PC-9 (cell line): ENCODE measurements at regions not wholly inside any gene's neighbourhood (a gene's known extent, or its start where the extent isn't known, plus 50 kb on each side); places are given as distances from the start of the nearest gene placed in this dataset.

Experiments
- BruUV-seq: library from RNA; stranded (reverse); fragments of 400-500 nt; replicated peaks from 2 replicates; lab custom pipeline; 2021; lab: Mats Ljungman, UMichigan
- CTCF ChIA-PET: fragments of 300-600 bp; sonication (Branson Sonifier 250); formaldehyde crosslinking; loops from one replicate; lab custom pipeline; 2022; ENCODE audit warnings: antibody characterized with exemption; lab: Charles Lee
- POLR2A ChIA-PET: fragments of 300-600 bp; sonication (Branson Sonifier 250); formaldehyde crosslinking; loops from one replicate; lab custom pipeline; 2022; ENCODE audit warnings: antibody characterized with exemption; ENCODE audit not compliant: unreplicated experiment; lab: Charles Lee
- DNase-seq, 2 experiments: peaks; one replicate each; pipeline versions ENCODE4 v3.0.0 to v3.0.0-alpha.2; 2015 to 2022; ENCODE audit warnings: mixed read lengths in 1 of 2
- H2AFZ ChIP-seq: fragments of 200-600 bp; sonication (generic); 2 replicates; pipeline ENCODE4 v1.8.1; 2017; ENCODE audit warnings: antibody characterized with exemption
- H3F3A ChIP-seq: fragments of 200-600 bp; sonication (generic); 2 replicates; pipeline ENCODE4 v1.8.1; 2017; ENCODE audit warnings: antibody characterized with exemption, mild to moderate bottlenecking, low read depth; ENCODE audit not compliant: insufficient read depth
- H3K27ac ChIP-seq: fragments of 200-600 bp; sonication (generic); 2 replicates; pipeline ENCODE4 v1.6.1; 2016; ENCODE audit warnings: mixed run types
- H3K27me3 ChIP-seq: fragments of 200-600 bp; sonication (generic); 2 replicates; pipeline ENCODE4 v1.6.1; 2016; ENCODE audit warnings: low read depth, mixed run types; ENCODE audit not compliant: insufficient read depth
- H3K36me3 ChIP-seq: fragments of 200-600 bp; sonication (generic); 2 replicates; pipeline ENCODE4 v1.6.1; 2016; ENCODE audit warnings: low read depth, mixed run types
- H3K4me1 ChIP-seq: fragments of 200-600 bp; sonication (generic); replicated peaks from 2 replicates; pipeline ENCODE4 v1.6.1; 2016; ENCODE audit warnings: mixed run types; ENCODE audit not compliant: insufficient read depth
- H3K4me2 ChIP-seq: fragments of 200-600 bp; sonication (generic); 2 replicates; pipeline ENCODE4 v1.6.1; 2017; ENCODE audit warnings: mixed run types
- H3K4me3 ChIP-seq: fragments of 200-600 bp; sonication (generic); 2 replicates; pipeline ENCODE4 v1.6.1; 2016; ENCODE audit warnings: mixed run types
- H3K79me2 ChIP-seq: fragments of 200-600 bp; sonication (generic); 2 replicates; pipeline ENCODE4 v1.6.1; 2017; ENCODE audit warnings: low read depth, mixed run types
- H3K9me2 ChIP-seq: fragments of 200-600 bp; sonication (generic); 2 replicates; pipeline ENCODE4 v1.8.1; 2017; ENCODE audit warnings: mild to moderate bottlenecking; ENCODE audit not compliant: insufficient read depth
- H3K9me3 ChIP-seq: fragments of 200-600 bp; sonication (generic); 2 replicates; pipeline ENCODE4 v1.8.1; 2016; ENCODE audit warnings: low read depth; ENCODE audit not compliant: insufficient read depth
- H4K20me1 ChIP-seq: fragments of 200-600 bp; sonication (generic); 2 replicates; pipeline ENCODE4 v1.8.1; 2017; ENCODE audit not compliant: insufficient read depth
- CTCF ChIP-seq: fragments of 200-600 bp; sonication (generic); conservative IDR thresholded peaks from 2 replicates; pipeline ENCODE4 v1.6.1; 2017; ENCODE audit warnings: mixed run types, antibody characterized with exemption, mild to moderate bottlenecking, moderate library complexity
- EZH2 ChIP-seq: fragments of 200-600 bp; sonication (generic); IDR thresholded peaks from 2 replicates; pipeline ENCODE4 v1.8.0; 2017; ENCODE audit warnings: antibody characterized with exemption, low read depth
- intact Hi-C: fragments of 100-400 bp; cut with micrococcal nuclease; formaldehyde crosslinking; loops from one replicate; pipeline ENCODE4 v1.10.0; 2022; ENCODE audit not compliant: unreplicated experiment

DNA sequence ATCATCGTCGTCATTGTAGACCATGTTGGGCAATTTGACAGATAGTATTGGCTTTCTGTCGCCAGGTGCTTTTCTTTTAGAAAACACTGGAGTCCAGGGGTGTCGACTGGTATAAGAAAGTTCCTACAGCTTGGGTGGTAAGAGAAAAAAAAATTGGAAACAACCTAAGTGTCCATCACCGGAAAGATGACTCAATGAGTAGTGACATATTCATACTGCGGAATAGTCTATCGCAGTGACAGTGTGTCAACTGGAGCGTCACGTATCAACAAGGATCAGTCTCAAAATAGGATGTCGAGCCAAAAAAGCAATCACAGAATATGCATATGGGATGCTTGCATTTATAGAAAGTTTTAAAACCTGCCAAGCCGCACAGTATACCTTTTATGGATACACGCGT, 157.6 kb downstream of the MN1 start:
- DNase-seq: no peak
- Histone ChIP-seq H3K9me3 (no peaks in the 10 kb centered on the region), H3K27me3 (no peaks in the 10 kb centered on the region), H3K79me2 (no peaks in the 10 kb centered on the region), H3K4me1 (no peaks in the 10 kb centered on the region), H3K9me2 (no peaks in the 10 kb centered on the region), H3K36me3 (no peaks in the 10 kb centered on the region), H4K20me1 (no peaks in the 10 kb centered on the region), H3K27ac (no peak overlapping the region), H3F3A (no peaks in the 10 kb centered on the region), H3K4me3 (no peak overlapping the region), H3K4me2 (no peak overlapping the region), H2AFZ (no peak overlapping the region)
- BruUV-seq: no TSS peak
- intact Hi-C loops: no loop called here
- ChIA-PET POLR2A (no interaction called here), CTCF (no interaction called here)
- TF ChIP-seq EZH2: no peak
- TF ChIP-seq CTCF: no peak

DNA sequence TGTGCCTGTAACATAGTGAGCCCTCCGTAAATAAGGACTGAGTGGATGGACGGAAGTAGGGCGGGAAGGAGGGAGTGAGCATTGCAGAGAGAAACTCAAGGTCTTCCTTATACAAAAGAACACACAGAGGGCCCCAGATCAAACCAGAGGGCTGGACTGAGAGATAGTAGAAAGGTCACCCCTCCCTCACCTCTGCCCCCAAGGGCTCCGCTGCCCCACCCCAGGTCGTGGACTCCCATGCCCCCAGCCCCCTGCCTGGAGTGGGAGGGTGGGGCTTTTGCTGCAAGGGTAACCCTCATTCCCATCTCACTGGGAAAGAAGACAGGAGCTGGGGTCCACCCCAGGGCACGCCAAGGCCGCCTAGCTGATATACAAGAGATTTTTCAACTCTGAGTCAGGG, 157.0 kb downstream of the MN1 start:
- Histone ChIP-seq H3K9me3 (no peaks in the 10 kb centered on the region), H3K27me3 (no peaks in the 10 kb centered on the region), H3F3A (no peaks in the 10 kb centered on the region), H3K79me2 (no peaks in the 10 kb centered on the region), H3K4me2 (no peak overlapping the region), H3K27ac (no peak overlapping the region), H3K9me2 (no peaks in the 10 kb centered on the region), H4K20me1 (no peaks in the 10 kb centered on the region), H3K4me3 (no peak overlapping the region), H2AFZ (no peak overlapping the region), H3K4me1 (no peaks in the 10 kb centered on the region), H3K36me3 (no peaks in the 10 kb centered on the region)
- no peak for DNase-seq
- intact Hi-C loops: no loop called here
- ChIA-PET CTCF (no interaction called here), POLR2A (no interaction called here)
- TF ChIP-seq EZH2 (no peak), CTCF (no peak)
- no TSS peak for BruUV-seq

DNA sequence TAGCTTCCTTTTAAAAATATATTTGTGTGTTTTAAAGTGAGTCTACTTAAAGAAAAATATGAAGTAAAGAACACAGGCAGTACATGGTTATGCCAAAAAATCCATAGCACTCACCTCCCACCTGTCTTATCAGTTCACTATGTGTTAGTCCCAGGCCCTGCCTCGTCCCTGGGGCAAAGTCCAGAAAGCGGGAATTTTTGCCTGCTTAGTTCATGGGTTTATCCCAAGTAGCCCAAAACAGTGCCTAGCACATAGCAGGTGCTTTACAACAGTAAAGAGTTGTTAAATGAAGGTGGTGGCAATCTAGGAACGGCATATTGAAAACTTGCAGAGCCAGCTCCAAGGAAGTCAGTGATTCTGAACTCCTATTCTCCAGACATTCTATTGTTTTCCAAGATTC, 154.0 kb downstream of the MN1 start:
- Histone ChIP-seq H2AFZ (no peak overlapping the region), H3K9me2 (no peaks in the 10 kb centered on the region), H3K27me3 (no peaks in the 10 kb centered on the region), H3K4me2 (no peak overlapping the region), H3K36me3 (no peaks in the 10 kb centered on the region), H3K4me3 (no peak overlapping the region), H4K20me1 (no peaks in the 10 kb centered on the region), H3K27ac (no peak overlapping the region), H3K4me1 (no peaks in the 10 kb centered on the region), H3K79me2 (no peaks in the 10 kb centered on the region), H3F3A (no peaks in the 10 kb centered on the region), H3K9me3 (no peaks in the 10 kb centered on the region)
- no TSS peak for BruUV-seq
- TF ChIP-seq EZH2 (no peak), CTCF (no peak)
- DNase-seq: no peak
- intact Hi-C loops: no loop called here
- ChIA-PET CTCF (no interaction called here), POLR2A (no interaction called here)
